ENCODE measurements at regions not wholly inside any gene's neighbourhood (a gene's known extent, or its start where the extent isn't known, plus 50 kb on each side); places are given as distances from the start of the nearest gene placed in this dataset.

DNA sequence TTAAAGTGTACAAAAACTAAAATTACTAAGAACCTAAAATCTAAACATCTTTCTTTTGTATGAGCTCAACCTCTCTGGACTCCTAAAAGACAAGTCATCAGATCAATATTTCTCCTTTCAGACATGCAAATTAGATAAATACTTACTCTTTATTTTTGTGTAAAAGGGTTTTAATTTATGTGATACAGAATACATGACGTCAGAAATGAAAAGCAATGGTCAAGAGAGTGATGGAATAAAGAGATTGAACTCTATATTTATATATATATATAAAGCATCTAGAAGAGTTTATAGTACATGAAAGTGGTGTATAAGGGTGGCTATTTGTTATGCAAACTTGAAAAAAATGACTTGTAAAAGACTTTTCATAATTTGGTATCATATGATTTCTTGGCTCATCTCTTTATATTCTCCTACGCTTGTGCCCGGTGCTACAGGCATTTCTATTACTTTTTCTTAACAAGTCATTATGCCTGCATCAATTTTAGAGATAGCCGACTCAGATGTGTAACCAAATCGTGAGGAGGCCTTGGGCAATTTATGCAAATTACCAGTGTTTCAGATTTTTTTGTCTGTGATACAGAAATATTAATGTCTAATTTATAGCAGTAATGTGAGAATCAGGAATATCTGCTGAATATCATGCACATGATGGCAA, 186.0 kb upstream of the OLFM3 start:
- TF ChIP-seq POLR2A (IDR thresholded peaks at IDR 0.05; ENCODE audit: low read depth, low read length) (no peak), CTCF (conservative IDR thresholded peaks at IDR 0.05; ENCODE audit: low read depth, low read length) (no peak), MAFK (IDR thresholded peaks at IDR 0.05; ENCODE audit: low read depth, low read length) (no peak), FOS (IDR thresholded peaks at IDR 0.05; ENCODE audit: low read depth, low read length) (no peak), MXI1 (IDR thresholded peaks at IDR 0.05; ENCODE audit: borderline replicate concordance, low read depth, low read length) (no peak), BHLHE40 (IDR thresholded peaks at IDR 0.05; ENCODE audit: low read depth, low read length) (no peak)
